Spleen (tissue), 11 donors: ENCODE measurements at regions not wholly inside any gene's neighbourhood (a gene's known extent, or its start where the extent isn't known, plus 50 kb on each side); places are given as distances from the start of the nearest gene placed in this dataset.

Experiments used
- DNase-seq: peaks from one replicate; pipeline ENCODE4 v3.0.0-alpha.2; 2020
- H3K27ac ChIP-seq, 8 donors: fragments of 200-600 bp; sonication (generic) in 7 of 8; 1 replicate in 4 of 8; 2 replicates in 4 of 8; pipeline versions ENCODE4 v1.5.0 to v1.8.0; 2016 to 2021; ENCODE audit warnings: inconsistent platforms in 4 of 8, mild to moderate bottlenecking in 4 of 8, moderate library complexity in 1 of 8
- H3K27me3 ChIP-seq, 7 donors: fragments of 200-600 bp; sonication (generic) in 6 of 7; replicated peaks in 1 of 7; 1 replicate in 4 of 7; 2 replicates in 3 of 7; pipeline versions ENCODE4 v1.5.0 to v1.8.0; 2016 to 2021; ENCODE audit warnings: inconsistent platforms in 3 of 7, mild to moderate bottlenecking in 1 of 7
- H3K36me3 ChIP-seq, 6 donors: fragments of 200-600 bp; sonication (generic) in 5 of 6; 1 replicate in 4 of 6; 2 replicates in 2 of 6; pipeline versions ENCODE4 v1.5.0 to v1.8.0; 2016 to 2021; ENCODE audit warnings: inconsistent platforms in 2 of 6
- H3K4me1 ChIP-seq, 6 donors: fragments of 200-600 bp; sonication (generic) in 5 of 6; 1 replicate in 3 of 6; 2 replicates in 3 of 6; pipeline versions ENCODE4 v1.5.0 to v1.8.0; 2016 to 2021; ENCODE audit warnings: inconsistent platforms in 3 of 6
- H3K4me3 ChIP-seq, 8 donors: fragments of 200-600 bp; sonication (generic) in 7 of 8; 1 replicate in 4 of 8; 2 replicates in 4 of 8; pipeline versions ENCODE4 v1.5.0 to v1.8.0; 2016 to 2021; ENCODE audit warnings: inconsistent platforms in 4 of 8, mild to moderate bottlenecking in 4 of 8, moderate library complexity in 2 of 8
- H3K9me3 ChIP-seq, 8 donors: fragments of 200-600 bp; sonication (generic) in 7 of 8; 1 replicate in 4 of 8; 2 replicates in 4 of 8; pipeline versions ENCODE4 v1.5.0 to v1.8.0; 2016 to 2021; ENCODE audit warnings: inconsistent platforms in 4 of 8
- CTCF ChIP-seq, 11 experiments: fragments of 200-600 bp in 7 of 11; fragments of 450-650 bp in 4 of 11; sonication (generic) in 4 of 11; IDR thresholded peaks in 8 of 11; conservative IDR thresholded peaks in 3 of 11; 1 replicate in 7 of 11; 2 replicates in 4 of 11; pipeline versions ENCODE4 v1.4.0 to v1.8.0; 2016 to 2021; ENCODE audit warnings: antibody characterized with exemption in 11 of 11, inconsistent platforms in 4 of 11, mild to moderate bottlenecking in 1 of 11
- POLR2A ChIP-seq, 3 donors: fragments of 450-650 bp; IDR thresholded peaks; one replicate each; pipeline ENCODE4 v1.5.1; 2017; ENCODE audit warnings: antibody characterized with exemption in 3 of 3, mild to moderate bottlenecking in 1 of 3
- POLR2AphosphoS5 ChIP-seq, 3 donors: sonication (generic); formaldehyde crosslinking; IDR thresholded peaks; one replicate each; pipeline ENCODE4 v1.5.1; 2017; ENCODE audit warnings: antibody characterized with exemption in 3 of 3
- WGBS, 5 donors: extraction: QIAGEN DNeasy Blood & Tissue Kit in 3 of 5; methylation state at CpG; one replicate each; pipeline versions ENCODE4 v1.1.5 to v1.1.7; 2013 to 2018; 5-methylcytosine and 5-hydroxymethylcytosine counted together
- intact Hi-C: fragments of 100-400 bp; cut with DNase I; formaldehyde crosslinking; loops from one replicate; pipeline ENCODE4 v1.15.0; 2023; ENCODE audit warnings: low total_unique reads
- donor health status: healthy with polysubstance abuse.
- donor health status: DM: no; HTN: no; CAD: no; lungs with moderate emphysema.
- donor health status: DM: no; HTN: no; CAD: no.
- donor health status: Bipolar disorder and iron deficiency.
- donor health status: healthy.
- donor health status: DM: no; HTN: no; CAD: no.
- donor health status: DM: yes; HTN: yes; CAD: no.

DNA sequence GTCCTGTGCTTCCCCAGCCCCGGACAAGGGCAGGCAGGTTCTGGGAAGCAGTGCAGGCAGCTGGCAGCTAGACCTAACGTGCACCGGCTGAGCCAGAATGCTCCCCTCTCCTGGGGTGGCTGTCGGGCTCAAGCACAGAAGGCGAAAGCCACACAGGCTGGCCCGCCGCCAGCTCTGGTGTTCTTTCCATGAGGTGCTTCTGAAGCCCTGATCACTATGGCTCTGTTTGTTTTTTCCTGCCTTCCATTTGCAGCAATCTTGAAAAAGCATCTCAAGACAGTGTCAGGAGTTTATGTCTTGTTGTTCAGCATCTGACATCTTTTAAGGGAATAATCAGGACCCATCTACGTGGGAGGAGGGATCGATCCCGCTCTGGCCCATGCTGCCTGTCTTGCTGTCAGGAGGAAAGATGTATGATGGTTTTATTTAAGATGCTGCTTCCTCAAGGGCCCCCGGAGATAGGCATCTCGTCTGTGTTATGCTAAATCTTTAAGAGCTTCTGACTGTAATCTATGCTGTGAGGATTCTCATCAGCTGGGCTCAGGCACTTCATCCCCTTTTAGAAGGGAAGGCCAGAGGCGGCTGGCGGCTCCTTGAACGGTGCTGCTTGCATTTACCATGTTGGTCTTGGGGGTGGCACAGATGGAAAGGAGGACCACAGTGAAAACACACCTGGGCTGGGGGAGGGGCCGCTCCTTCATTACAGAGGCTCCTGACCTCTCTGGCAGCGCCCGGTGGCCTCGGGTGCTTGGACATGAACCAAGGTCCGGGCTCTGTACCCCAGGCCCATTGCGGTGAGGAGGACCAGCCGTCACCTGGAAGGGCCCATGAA is 118.5 kb upstream of the HDAC4 start:
- H3K4me3 ChIP-seq, result no peak overlapping the region
- H3K27ac ChIP-seq, result no peak overlapping the region
- no peaks in the 10 kb centered on the region for H3K4me1 ChIP-seq
- H3K27me3 ChIP-seq, result peaks cover 0 to 30% (median 0%) of the 10 kb centered on the region in 7 donors
- intact Hi-C loops, result no loop called here
- WGBS, 5 donors, result 57 to 74% (median 68%) methylated on average over 18 to 22 of the region's 22 CpGs
- DNase-seq, result peak; percentile 69
- H3K36me3 ChIP-seq, result no peaks in the 10 kb centered on the region
- TF ChIP-seq POLR2AphosphoS5 (IDR thresholded peaks at IDR 0.05) (no peak), CTCF (IDR thresholded peaks at IDR 0.05 in 8 of 11, conservative IDR thresholded peaks at IDR 0.05 in 3 of 11) (no peak), POLR2A (IDR thresholded peaks at IDR 0.05) (no peak)
- H3K9me3 ChIP-seq, result no peaks in the 10 kb centered on the region

DNA sequence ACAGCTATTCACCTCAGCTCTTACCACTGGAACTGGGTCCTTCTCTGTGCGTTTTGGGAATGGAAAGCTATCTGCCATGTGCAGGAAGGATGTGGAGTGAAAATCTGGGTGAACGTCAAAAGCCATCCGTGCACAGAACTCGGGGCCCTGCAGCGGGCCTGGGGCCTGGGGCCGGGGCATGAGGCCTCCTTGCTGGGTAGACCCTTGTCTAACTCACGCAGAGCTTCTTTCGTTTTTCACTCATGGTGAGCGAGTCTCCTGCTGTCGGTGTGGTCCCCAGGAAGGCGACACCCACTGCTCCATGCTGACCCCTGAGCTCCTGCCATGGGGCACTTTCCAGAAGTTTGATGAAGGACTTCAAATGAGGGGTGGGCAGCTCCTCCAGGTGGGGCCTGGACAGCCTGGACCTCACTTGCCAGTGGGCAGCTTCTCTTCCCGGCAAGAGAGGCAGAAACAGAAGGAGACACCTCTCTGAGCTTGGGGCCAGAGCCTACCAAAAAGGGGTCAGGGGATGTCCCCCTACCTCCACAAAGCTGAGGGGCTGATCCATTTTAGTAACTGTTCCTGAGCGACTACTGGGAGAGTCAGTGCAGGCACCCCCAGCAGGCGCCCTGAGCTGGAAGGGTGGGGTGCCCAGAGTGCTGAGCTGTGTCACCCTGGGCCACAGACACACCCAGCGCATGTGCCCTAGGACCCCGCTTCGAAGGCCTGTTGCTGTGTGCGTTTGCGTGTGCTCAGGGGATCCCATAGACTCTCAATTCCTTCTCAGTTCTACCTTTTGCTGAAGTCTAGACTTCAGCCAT is 117.7 kb upstream of the HDAC4 start:
- Histone ChIP-seq H3K4me1 (no peaks in the 10 kb centered on the region), H3K27me3 (peaks cover 0 to 25% (median 0%) of the 10 kb centered on the region in 7 donors), H3K9me3 (no peaks in the 10 kb centered on the region), H3K36me3 (no peaks in the 10 kb centered on the region), H3K27ac (no peak overlapping the region), H3K4me3 (no peak overlapping the region)
- intact Hi-C loops, result no loop called here
- TF ChIP-seq CTCF (IDR thresholded peaks at IDR 0.05 in 8 of 11, conservative IDR thresholded peaks at IDR 0.05 in 3 of 11), result no peak
- TF ChIP-seq POLR2A (IDR thresholded peaks at IDR 0.05), result no peak
- no peak for TF ChIP-seq POLR2AphosphoS5 (IDR thresholded peaks at IDR 0.05)
- 86 to 94% (median 87%) methylated on average over 13 to 19 of the region's 19 CpGs for WGBS, 5 donors
- DNase-seq, result peak; percentile 29

- intact Hi-C loops, result no loop called here
- WGBS, 5 donors, result 94 to 97% (median 97%) methylated on average over 6 to 16 of the region's 16 CpGs
- Histone ChIP-seq H3K36me3 (no peaks in the 10 kb centered on the region), H3K9me3 (no peaks in the 10 kb centered on the region), H3K27me3 (peaks cover 0 to 17% (median 0%) of the 10 kb centered on the region in 7 donors), H3K4me3 (no peak overlapping the region), H3K27ac (no peak overlapping the region), H3K4me1 (no peaks in the 10 kb centered on the region)
- no peak for TF ChIP-seq POLR2AphosphoS5 (IDR thresholded peaks at IDR 0.05)
- no peak for TF ChIP-seq CTCF (IDR thresholded peaks at IDR 0.05 in 8 of 11, conservative IDR thresholded peaks at IDR 0.05 in 3 of 11)
- no peak for TF ChIP-seq POLR2A (IDR thresholded peaks at IDR 0.05)
- DNase-seq, result peak; percentile 43
These were observed 116.9 kb upstream of the HDAC4 start for GRCh38 chr2:239517686-239518085.

- no peak for TF ChIP-seq CTCF (IDR thresholded peaks at IDR 0.05 in 8 of 11, conservative IDR thresholded peaks at IDR 0.05 in 3 of 11)
- TF ChIP-seq POLR2A (IDR thresholded peaks at IDR 0.05), result no peak
- TF ChIP-seq POLR2AphosphoS5 (IDR thresholded peaks at IDR 0.05), result no peak
- Histone ChIP-seq H3K27me3 (peaks cover 0 to 17% (median 0%) of the 10 kb centered on the region in 7 donors), H3K4me3 (no peak overlapping the region), H3K9me3 (no peaks in the 10 kb centered on the region), H3K4me1 (no peaks in the 10 kb centered on the region), H3K36me3 (no peaks in the 10 kb centered on the region), H3K27ac (no peak overlapping the region)
- peak; percentile 38 for DNase-seq
- intact Hi-C loops, result no loop called here
- WGBS, 5 donors, result 84 to 93% (median 88%) methylated on average over 10 to 11 of the region's 11 CpGs
These were observed 116.1 kb upstream of the HDAC4 start for GRCh38 chr2:239516954-239517305.
